ENCODE measurements at regions not wholly inside any gene's neighbourhood (a gene's known extent, or its start where the extent isn't known, plus 50 kb on each side); places are given as distances from the start of the nearest gene placed in this dataset.

DNA sequence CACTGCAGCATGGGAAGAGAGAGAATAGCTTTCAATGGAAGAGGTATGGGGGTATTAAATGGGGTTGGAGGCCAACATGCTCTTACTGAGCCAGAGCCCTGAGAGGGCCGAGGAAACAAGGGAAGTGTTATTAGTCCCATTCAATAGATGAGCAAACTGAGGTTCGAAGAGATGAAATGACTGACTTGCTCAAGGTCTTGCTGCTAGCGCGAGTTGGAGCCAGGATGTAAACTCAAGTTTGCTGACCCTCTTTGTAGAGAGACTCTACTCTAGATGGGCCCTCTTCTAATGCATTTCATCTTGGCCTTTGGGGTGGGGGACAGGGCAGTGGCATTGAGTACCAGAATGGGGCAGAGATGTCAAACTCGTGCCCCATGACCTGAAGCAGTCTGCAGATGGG, 319.5 kb downstream of the RPS6KC1 start:
- no peaks in the 10 kb centered on the region for H3K27me3 Mint-ChIP-seq (ENCODE audit: low read depth, unreplicated experiment)
- H3K9me3 Mint-ChIP-seq (ENCODE audit: unreplicated experiment): no peaks in the 10 kb centered on the region
- Histone ChIP-seq H3K4me2 (ENCODE audit: low read length) (no peak overlapping the region), H3K4me3 (ENCODE audit: insufficient read depth, low read depth, low read length) (no peak overlapping the region), H3K36me3 (ENCODE audit: insufficient read depth, low read length) (no peaks in the 10 kb centered on the region), H2AFZ (ENCODE audit: low read depth, low read length) (no peak overlapping the region), H4K20me1 (ENCODE audit: insufficient read depth, low read length) (no peaks in the 10 kb centered on the region), H3K79me2 (ENCODE audit: insufficient read depth, low read length) (no peaks in the 10 kb centered on the region), H3K27me3 (ENCODE audit: insufficient read depth, low read length) (no peaks in the 10 kb centered on the region), H3K9me3 (ENCODE audit: insufficient read depth, low read depth, low read length) (no peaks in the 10 kb centered on the region), H3K9ac (ENCODE audit: low read length) (no peak overlapping the region), H3K27ac (ENCODE audit: low read depth, low read length) (no peak overlapping the region), H3K4me1 (ENCODE audit: insufficient read depth, low read length) (no peaks in the 10 kb centered on the region)
- TF ChIP-seq EZH2 (IDR thresholded peaks at IDR 0.05; ENCODE audit: insufficient read depth, low read length) (no peak), CTCF (IDR thresholded peaks at IDR 0.05; ENCODE audit: insufficient read depth, low read depth, low read length) (no peak)
- DNase-seq (ENCODE audit: low read depth) (no peak), FAIRE-seq (no peak)
- no peaks in the 10 kb centered on the region for H3K4me1 Mint-ChIP-seq (ENCODE audit: low read depth, unreplicated experiment)
- H3K36me3 Mint-ChIP-seq (ENCODE audit: low read depth, unreplicated experiment): no peaks in the 10 kb centered on the region
- no peak overlapping the region for H3K4me3 Mint-ChIP-seq (ENCODE audit: unreplicated experiment)
- H3K27ac Mint-ChIP-seq (ENCODE audit: unreplicated experiment): no peak overlapping the region

GRCh38 chr1:213371525-213371846, 320.4 kb downstream of the RPS6KC1 start:
- H3K79me2 ChIP-seq (ENCODE audit: insufficient read depth, low read length): no peaks in the 10 kb centered on the region
- H3K9me3 ChIP-seq (ENCODE audit: insufficient read depth, low read depth, low read length): no peaks in the 10 kb centered on the region
- TF ChIP-seq CTCF (IDR thresholded peaks at IDR 0.05; ENCODE audit: insufficient read depth, low read depth, low read length): no peak
- TF ChIP-seq EZH2 (IDR thresholded peaks at IDR 0.05; ENCODE audit: insufficient read depth, low read length): no peak
- H2AFZ ChIP-seq (ENCODE audit: low read depth, low read length): no peak overlapping the region
- H3K9ac ChIP-seq (ENCODE audit: low read length): no peak overlapping the region
- no peaks in the 10 kb centered on the region for H3K36me3 ChIP-seq (ENCODE audit: insufficient read depth, low read length)
- no peak for DNase-seq (ENCODE audit: low read depth)
- no peak overlapping the region for H3K27ac ChIP-seq (ENCODE audit: low read depth, low read length)
- peaks cover under 1% of the 10 kb centered on the region for H3K4me1 Mint-ChIP-seq (ENCODE audit: low read depth, unreplicated experiment)
- H3K27ac Mint-ChIP-seq (ENCODE audit: unreplicated experiment): no peak overlapping the region
- no peaks in the 10 kb centered on the region for H3K9me3 Mint-ChIP-seq (ENCODE audit: unreplicated experiment)
- H3K4me2 ChIP-seq (ENCODE audit: low read length): no peak overlapping the region
- FAIRE-seq: no peak
- no peaks in the 10 kb centered on the region for H4K20me1 ChIP-seq (ENCODE audit: insufficient read depth, low read length)
- H3K4me3 Mint-ChIP-seq (ENCODE audit: unreplicated experiment): no peak overlapping the region
- H3K4me1 ChIP-seq (ENCODE audit: insufficient read depth, low read length): no peaks in the 10 kb centered on the region
- H3K4me3 ChIP-seq (ENCODE audit: insufficient read depth, low read depth, low read length): no peak overlapping the region
- no peaks in the 10 kb centered on the region for H3K36me3 Mint-ChIP-seq (ENCODE audit: low read depth, unreplicated experiment)
- no peaks in the 10 kb centered on the region for H3K27me3 ChIP-seq (ENCODE audit: insufficient read depth, low read length)
- no peaks in the 10 kb centered on the region for H3K27me3 Mint-ChIP-seq (ENCODE audit: low read depth, unreplicated experiment)

- Histone ChIP-seq H3K27ac (ENCODE audit: low read depth, low read length) (no peak overlapping the region), H3K4me1 (ENCODE audit: insufficient read depth, low read length) (peaks cover 3% of the 10 kb centered on the region), H3K79me2 (ENCODE audit: insufficient read depth, low read length) (no peaks in the 10 kb centered on the region), H3K4me3 (ENCODE audit: insufficient read depth, low read depth, low read length) (no peak overlapping the region), H3K9me3 (ENCODE audit: insufficient read depth, low read depth, low read length) (no peaks in the 10 kb centered on the region), H3K36me3 (ENCODE audit: insufficient read depth, low read length) (no peaks in the 10 kb centered on the region), H3K27me3 (ENCODE audit: insufficient read depth, low read length) (no peaks in the 10 kb centered on the region), H3K9ac (ENCODE audit: low read length) (no peak overlapping the region), H2AFZ (ENCODE audit: low read depth, low read length) (no peak overlapping the region), H4K20me1 (ENCODE audit: insufficient read depth, low read length) (no peaks in the 10 kb centered on the region), H3K4me2 (ENCODE audit: low read length) (no peak overlapping the region)
- H3K4me3 Mint-ChIP-seq (ENCODE audit: unreplicated experiment): no peak overlapping the region
- peaks cover 6% of the 10 kb centered on the region for H3K4me1 Mint-ChIP-seq (ENCODE audit: low read depth, unreplicated experiment)
- no peaks in the 10 kb centered on the region for H3K9me3 Mint-ChIP-seq (ENCODE audit: unreplicated experiment)
- no peak for TF ChIP-seq CTCF (IDR thresholded peaks at IDR 0.05; ENCODE audit: insufficient read depth, low read depth, low read length)
- no peak for TF ChIP-seq EZH2 (IDR thresholded peaks at IDR 0.05; ENCODE audit: insufficient read depth, low read length)
- no peaks in the 10 kb centered on the region for H3K27me3 Mint-ChIP-seq (ENCODE audit: low read depth, unreplicated experiment)
- no peaks in the 10 kb centered on the region for H3K36me3 Mint-ChIP-seq (ENCODE audit: low read depth, unreplicated experiment)
- H3K27ac Mint-ChIP-seq (ENCODE audit: unreplicated experiment): no peak overlapping the region
- DNase-seq (ENCODE audit: low read depth): no peak
- FAIRE-seq: no peak
These were observed 321.0 kb downstream of the RPS6KC1 start for GRCh38 chr1:213371847-213372619.
